ENCODE measurements at regions not wholly inside any gene's neighbourhood (a gene's known extent, or its start where the extent isn't known, plus 50 kb on each side); places are given as distances from the start of the nearest gene placed in this dataset.

DNA sequence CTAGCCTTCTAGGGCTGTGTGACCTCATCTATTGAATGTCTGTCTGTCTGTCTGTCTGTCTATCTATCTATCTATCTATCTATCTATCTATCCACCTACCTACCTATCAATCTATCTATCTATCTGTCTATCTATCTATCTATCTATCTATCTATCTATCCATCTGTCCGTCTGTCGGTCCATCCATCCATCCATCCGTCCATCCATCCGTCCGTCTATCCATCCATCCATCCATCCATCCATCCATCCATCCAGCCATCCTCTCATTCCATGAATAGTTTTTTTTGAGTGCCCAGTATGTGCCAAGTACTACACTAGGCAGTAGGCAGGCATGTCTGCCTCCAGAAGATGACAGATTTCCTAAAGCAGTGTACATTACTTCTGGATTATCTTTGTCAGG lies 122.5 kb downstream of the FOXB1 start:
- H3K27me3 Mint-ChIP-seq (ENCODE audit: insufficient read depth, low read depth, poor library complexity), result peaks cover 12% of the 10 kb centered on the region
- TF ChIP-seq JUNB (IDR thresholded peaks at IDR 0.05; ENCODE audit: unreplicated experiment) (no peak), CREB1 (CRISPR knock-in tag; IDR thresholded peaks at IDR 0.05; ENCODE audit: low read depth) (no peak), EZH2 (IDR thresholded peaks at IDR 0.05; ENCODE audit: low read depth, unreplicated experiment) (no peak), ZNF114 (CRISPR knock-in tag; IDR thresholded peaks at IDR 0.05) (no peak), POLR2AphosphoS5 (IDR thresholded peaks at IDR 0.05; ENCODE audit: low read depth) (no peak), STAT1 (IDR thresholded peaks at IDR 0.05; ENCODE audit: unreplicated experiment) (no peak), REST (IDR thresholded peaks at IDR 0.05; ENCODE audit: unreplicated experiment) (no peak), ETS1 (IDR thresholded peaks at IDR 0.05) (no peak), EZH2phosphoT487 (IDR thresholded peaks at IDR 0.05; ENCODE audit: unreplicated experiment) (no peak), ZNF462 (CRISPR knock-in tag; IDR thresholded peaks at IDR 0.05) (no peak), ZNF331 (CRISPR knock-in tag; IDR thresholded peaks at IDR 0.05; ENCODE audit: low read depth) (no peak), NANOG (IDR thresholded peaks at IDR 0.05; ENCODE audit: borderline replicate concordance) (no peak), CTCF (conservative IDR thresholded peaks at IDR 0.05; ENCODE audit: low read depth in 2 of 2) (no peak)
- H3K36me3 Mint-ChIP-seq (ENCODE audit: low read depth), result no peaks in the 10 kb centered on the region
- peaks cover 38% of the 10 kb centered on the region for H3K4me1 Mint-ChIP-seq
- Histone ChIP-seq H3K36me3 (ENCODE audit: insufficient read depth) (no peaks in the 10 kb centered on the region), H3K79me2 (replicated peaks; ENCODE audit: insufficient read depth) (no peaks in the 10 kb centered on the region), H3K27ac (ENCODE audit: low read depth) (no peak overlapping the region), H4K20me1 (replicated peaks; ENCODE audit: insufficient read depth) (no peaks in the 10 kb centered on the region), H3F3A (replicated peaks; ENCODE audit: low read depth) (no peaks in the 10 kb centered on the region), H3K4me2 (no peak overlapping the region), H3K9me2 (ENCODE audit: insufficient read depth) (no peaks in the 10 kb centered on the region), H3K27me3 (ENCODE audit: insufficient read depth) (peaks cover 15% of the 10 kb centered on the region; the same call in 1 of the 2 replicates), H2AFZ (no peak overlapping the region), H3K4me1 (ENCODE audit: insufficient read depth) (peaks cover 38% of the 10 kb centered on the region), H3K4me3 (no peak overlapping the region)
- H3K4me3 Mint-ChIP-seq, result no peak overlapping the region
- H3K27ac Mint-ChIP-seq, result no peak overlapping the region
- no peak for ATAC-seq
- no peak for DNase-seq (ENCODE audit: low spot score)
- no peaks in the 10 kb centered on the region for H3K9me3 Mint-ChIP-seq
